Stimulated activated CD8-positive, alpha-beta memory T cell treated with anti-CD3 and anti-CD28 coated beads, Interleukin-4, amount 100 ng/mL, for 48 hours (primary cell): ENCODE measurements at regions not wholly inside any gene's neighbourhood (a gene's known extent, or its start where the extent isn't known, plus 50 kb on each side); places are given as distances from the start of the nearest gene placed in this dataset.

Experiments used
- DNase-seq: peaks from one replicate; pipeline ENCODE4 v3.0.0-alpha.2; 2020

GRCh38 chr2:6640621-6641015 is 225.1 kb downstream of the CMPK2 start:
- no peak for DNase-seq

GRCh38 chr2:6641956-6642355 is 223.8 kb downstream of the CMPK2 start:
- no peak for DNase-seq

- DNase-seq, result no peak
These were observed 221.4 kb downstream of the CMPK2 start for GRCh38 chr2:6644261-6644660.

- no peak for DNase-seq
These were observed 220.7 kb downstream of the CMPK2 start for GRCh38 chr2:6645004-6645403.

- DNase-seq, result no peak
These were observed 220.0 kb downstream of the CMPK2 start for GRCh38 chr2:6645672-6646071.

GRCh38 chr2:6647046-6647445 is 218.7 kb downstream of the CMPK2 start:
- DNase-seq, result no peak

GRCh38 chr2:6648596-6649247 is 217.0 kb downstream of the CMPK2 start:
- DNase-seq, result no peak

- DNase-seq, result no peak
These were observed 215.4 kb downstream of the CMPK2 start for GRCh38 chr2:6650311-6650710.

- no peak for DNase-seq
These were observed 213.5 kb downstream of the CMPK2 start for GRCh38 chr2:6652251-6652650.

- no peak for DNase-seq
These were observed 212.4 kb downstream of the CMPK2 start for GRCh38 chr2:6653281-6653750.

- no peak for DNase-seq
These were observed 211.4 kb downstream of the CMPK2 start for GRCh38 chr2:6654279-6654678.

- no peak for DNase-seq
These were observed 209.1 kb downstream of the CMPK2 start for GRCh38 chr2:6656633-6657032.

- DNase-seq, result no peak
These were observed 208.6 kb downstream of the CMPK2 start for GRCh38 chr2:6657136-6657535.

- no peak for DNase-seq
These were observed 207.9 kb downstream of the CMPK2 start for GRCh38 chr2:6657855-6658254.

- no peak for DNase-seq
These were observed 201.2 kb downstream of the CMPK2 start for GRCh38 chr2:6664332-6665061.

GRCh38 chr2:6665093-6666045 is 200.3 kb downstream of the CMPK2 start:
- DNase-seq, result no peak

- DNase-seq, result no peak
These were observed 198.4 kb downstream of the CMPK2 start for GRCh38 chr2:6667326-6667725.

GRCh38 chr2:6671913-6672312 is 193.8 kb downstream of the CMPK2 start:
- DNase-seq, result no peak

- no peak for DNase-seq
These were observed 191.3 kb downstream of the CMPK2 start for GRCh38 chr2:6674381-6674780.

GRCh38 chr2:6675791-6676190 is 189.9 kb downstream of the CMPK2 start:
- no peak for DNase-seq

GRCh38 chr2:6676241-6676640 is 189.5 kb downstream of the CMPK2 start:
- no peak for DNase-seq

- DNase-seq, result no peak
These were observed 188.9 kb downstream of the CMPK2 start for GRCh38 chr2:6676776-6677175.

GRCh38 chr2:6679471-6679870 is 186.2 kb downstream of the CMPK2 start:
- no peak for DNase-seq
